GM12878 (cell line): ENCODE measurements at regions not wholly inside any gene's neighbourhood (a gene's known extent, or its start where the extent isn't known, plus 50 kb on each side); places are given as distances from the start of the nearest gene placed in this dataset.

Source experiments
- ATAC-seq: fragments of 200-7000 bp; cut with Tn5 transposase; 3 replicates; pipeline ENCODE4 v1.9.1; 2020; ENCODE audit warnings: mild to moderate bottlenecking, moderate library complexity
- BruUV-seq: library from RNA; stranded (reverse); fragments of 400-500 nt; replicated peaks from 2 replicates; lab custom pipeline; 2021; lab: Mats Ljungman, UMichigan
- CTCF ChIA-PET: fragments of 300-600 bp; sonication (Branson Sonifier 250); formaldehyde crosslinking; extraction: SDS; loops from one replicate; lab custom pipeline; 2021; ENCODE audit warnings: inconsistent platforms; lab: Yijun Ruan, JAX
- POLR2A ChIA-PET: fragments of 350-600 bp; formaldehyde crosslinking; extraction: SDS; loops from one replicate; lab custom pipeline; 2021; ENCODE audit warnings: inconsistent platforms; lab: Charles Lee
- RAD21 ChIA-PET: fragments of 300-600 bp; sonication (Branson Sonifier 250); formaldehyde crosslinking; loops from one replicate; lab custom pipeline; 2023; ENCODE audit warnings: antibody characterized with exemption; ENCODE audit not compliant: unreplicated experiment; lab: Charles Lee
- SMC1A ChIA-PET: fragments of 300-600 bp; sonication (Branson Sonifier 250); formaldehyde crosslinking; loops from one replicate; lab custom pipeline; 2023; ENCODE audit not compliant: unreplicated experiment, uncharacterized antibody; lab: Charles Lee
- DNase-seq: peaks from one replicate; pipeline ENCODE4 v3.0.0-alpha.2; 2011; ENCODE audit warnings: low read depth, low spot score
- FAIRE-seq: peaks from 3 replicates; lab custom pipeline; 2011; peaks lifted over from hg19 to GRCh38; lab: Jason Lieb, UNC
- H2AFZ ChIP-seq: 2 replicates; pipeline ENCODE4 v1.6.0; 2011; ENCODE audit warnings: low read depth, low read length, control low read depth; ENCODE audit not compliant: control insufficient read depth
- H3K27ac ChIP-seq: 2 replicates; pipeline ENCODE4 v1.5.1; 2011; ENCODE audit warnings: control low read depth; ENCODE audit not compliant: control insufficient read depth, insufficient read depth
- H3K27me3 ChIP-seq, 2 experiments: replicated peaks in 1 of 2; 2 replicates each; pipeline versions ENCODE4 v1.6.0 to v1.6.1; 2011; ENCODE audit warnings: low read length in 1 of 2; ENCODE audit not compliant: control insufficient read depth in 2 of 2, insufficient read depth in 2 of 2
- H3K36me3 ChIP-seq, 2 experiments: 2 replicates each; pipeline ENCODE4 v1.5.1; 2011; ENCODE audit warnings: low read length in 1 of 2; ENCODE audit not compliant: control insufficient read depth in 2 of 2, insufficient read depth in 2 of 2
- H3K4me1 ChIP-seq: 2 replicates; pipeline ENCODE4 v1.6.1; 2011; ENCODE audit warnings: mild to moderate bottlenecking, low read length, moderate library complexity, mixed read lengths; ENCODE audit not compliant: control insufficient read depth, insufficient read depth
- H3K4me2 ChIP-seq: 2 replicates; pipeline ENCODE4 v1.6.0; 2011; ENCODE audit warnings: control low read depth; ENCODE audit not compliant: control insufficient read depth, insufficient read depth
- H3K4me3 ChIP-seq: fragments of 200-600 bp; sonication (generic); 2 replicates; pipeline ENCODE4 v1.5.1; 2016
- H3K79me2 ChIP-seq: 2 replicates; pipeline ENCODE4 v1.6.0; 2011; ENCODE audit warnings: low read length; ENCODE audit not compliant: control insufficient read depth, insufficient read depth
- H3K9ac ChIP-seq: 2 replicates; pipeline ENCODE4 v1.8.0; 2011; ENCODE audit warnings: low read length, control low read depth, mixed read lengths; ENCODE audit not compliant: control insufficient read depth, insufficient read depth
- H3K9me3 ChIP-seq: replicated peaks from 3 replicates; pipeline ENCODE4 v1.5.1; 2011; ENCODE audit warnings: mild to moderate bottlenecking, low read length; ENCODE audit not compliant: control insufficient read depth, insufficient read depth
- H4K20me1 ChIP-seq: 2 replicates; pipeline ENCODE4 v1.6.0; 2011; ENCODE audit not compliant: control insufficient read depth, insufficient read depth
- KDM1A ChIP-seq: fragments of 200-600 bp; sonication (generic); IDR thresholded peaks from 2 replicates; pipeline ENCODE4 v1.6.1; 2016; ENCODE audit warnings: borderline replicate concordance
- MYC ChIP-seq: IDR thresholded peaks from 2 replicates; pipeline ENCODE4 v1.6.1; 2011; ENCODE audit warnings: mild to moderate bottlenecking, low read length, moderate library complexity, inconsistent platforms; ENCODE audit not compliant: insufficient read depth, insufficient replicate concordance, insufficient read length, severe bottlenecking
- WGBS: methylation state at CpG from one replicate; pipeline ENCODE4 v1.1.6; 2016; ENCODE audit warnings: low lambda C conversion rate; ENCODE audit not compliant: insufficient replicate concordance, insufficient coverage; ENCODE audit errors: missing lambda C conversion rate; 5-methylcytosine and 5-hydroxymethylcytosine counted together
- in situ Hi-C: fragments of 300-500 bp; cut with MboI; formaldehyde crosslinking; loops from 9 replicates; pipeline ENCODE4 v1.14.3; 2018; ENCODE audit warnings: mixed read lengths
- intact Hi-C: fragments of 100-400 bp; cut with micrococcal nuclease; formaldehyde crosslinking; loops from one replicate; pipeline ENCODE4 v1.14.2; 2022; ENCODE audit not compliant: unreplicated experiment
- TF ChIP-seq, protein P1 (sequence below): fragments of 450-650 bp; IDR thresholded peaks from 2 replicates; pipeline ENCODE4 v1.6.1; 2017; ENCODE audit warnings: mild to moderate bottlenecking
- TF ChIP-seq, protein P2 (sequence below): fragments of 450-650 bp; IDR thresholded peaks from 2 replicates; pipeline ENCODE4 v1.6.1; 2018; ENCODE audit warnings: borderline replicate concordance, mild to moderate bottlenecking; ENCODE audit not compliant: partially characterized antibody
- TF ChIP-seq, protein P3 (sequence below): IDR thresholded peaks from 2 replicates; pipeline ENCODE4 v1.6.1; 2011; ENCODE audit warnings: borderline replicate concordance, low read depth, mild to moderate bottlenecking, moderate library complexity, mixed read lengths, low read length; ENCODE audit not compliant: insufficient read depth; ENCODE audit errors: extremely low read length

- TF ChIP-seq, protein P1, sequence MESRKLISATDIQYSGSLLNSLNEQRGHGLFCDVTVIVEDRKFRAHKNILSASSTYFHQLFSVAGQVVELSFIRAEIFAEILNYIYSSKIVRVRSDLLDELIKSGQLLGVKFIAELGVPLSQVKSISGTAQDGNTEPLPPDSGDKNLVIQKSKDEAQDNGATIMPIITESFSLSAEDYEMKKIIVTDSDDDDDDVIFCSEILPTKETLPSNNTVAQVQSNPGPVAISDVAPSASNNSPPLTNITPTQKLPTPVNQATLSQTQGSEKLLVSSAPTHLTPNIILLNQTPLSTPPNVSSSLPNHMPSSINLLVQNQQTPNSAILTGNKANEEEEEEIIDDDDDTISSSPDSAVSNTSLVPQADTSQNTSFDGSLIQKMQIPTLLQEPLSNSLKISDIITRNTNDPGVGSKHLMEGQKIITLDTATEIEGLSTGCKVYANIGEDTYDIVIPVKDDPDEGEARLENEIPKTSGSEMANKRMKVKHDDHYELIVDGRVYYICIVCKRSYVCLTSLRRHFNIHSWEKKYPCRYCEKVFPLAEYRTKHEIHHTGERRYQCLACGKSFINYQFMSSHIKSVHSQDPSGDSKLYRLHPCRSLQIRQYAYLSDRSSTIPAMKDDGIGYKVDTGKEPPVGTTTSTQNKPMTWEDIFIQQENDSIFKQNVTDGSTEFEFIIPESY = no peak
- no peak for TF ChIP-seq MYC
Measured at GRCh38 chr7:80581486-80582260, 56.8 kb upstream of the CD36 start (continued).

- no peak overlapping the region for H3K27ac ChIP-seq
Measured at GRCh38 chr7:80583901-80584300, 54.5 kb upstream of the CD36 start.

More at GRCh38 chr7:80583901-80584300, 54.5 kb upstream of the CD36 start:
- in situ Hi-C loops (no loop called here), intact Hi-C loops (no loop called here)
- H3K79me2 ChIP-seq = no peaks in the 10 kb centered on the region
- no peaks in the 10 kb centered on the region for H4K20me1 ChIP-seq
- no peaks in the 10 kb centered on the region for H3K9me3 ChIP-seq
- H3K27me3 ChIP-seq = no peaks in the 10 kb centered on the region
- H3K4me2 ChIP-seq = no peak overlapping the region
- CTCF ChIA-PET = no interaction called here
- SMC1A ChIA-PET = interaction anchor here (1.2 kb wide), 1 partner anchor 15 kb away, joined by 4 read pairs; no protein-coding TSS in a partner anchor
- DNase-seq (no peak), ATAC-seq (no peak), FAIRE-seq (no peak)
- RAD21 ChIA-PET = no interaction called here
- no peak overlapping the region for H3K4me3 ChIP-seq
- no peak overlapping the region for H2AFZ ChIP-seq
- POLR2A ChIA-PET = no interaction called here
- 3% methylated on average over 2 of the region's 2 CpGs for WGBS
- no peaks in the 10 kb centered on the region for H3K36me3 ChIP-seq
- H3K9ac ChIP-seq = no peak overlapping the region
- no peaks in the 10 kb centered on the region for H3K4me1 ChIP-seq
- no TSS peak for BruUV-seq
- no peak for TF ChIP-seq KDM1A
- TF ChIP-seq, protein P2, sequence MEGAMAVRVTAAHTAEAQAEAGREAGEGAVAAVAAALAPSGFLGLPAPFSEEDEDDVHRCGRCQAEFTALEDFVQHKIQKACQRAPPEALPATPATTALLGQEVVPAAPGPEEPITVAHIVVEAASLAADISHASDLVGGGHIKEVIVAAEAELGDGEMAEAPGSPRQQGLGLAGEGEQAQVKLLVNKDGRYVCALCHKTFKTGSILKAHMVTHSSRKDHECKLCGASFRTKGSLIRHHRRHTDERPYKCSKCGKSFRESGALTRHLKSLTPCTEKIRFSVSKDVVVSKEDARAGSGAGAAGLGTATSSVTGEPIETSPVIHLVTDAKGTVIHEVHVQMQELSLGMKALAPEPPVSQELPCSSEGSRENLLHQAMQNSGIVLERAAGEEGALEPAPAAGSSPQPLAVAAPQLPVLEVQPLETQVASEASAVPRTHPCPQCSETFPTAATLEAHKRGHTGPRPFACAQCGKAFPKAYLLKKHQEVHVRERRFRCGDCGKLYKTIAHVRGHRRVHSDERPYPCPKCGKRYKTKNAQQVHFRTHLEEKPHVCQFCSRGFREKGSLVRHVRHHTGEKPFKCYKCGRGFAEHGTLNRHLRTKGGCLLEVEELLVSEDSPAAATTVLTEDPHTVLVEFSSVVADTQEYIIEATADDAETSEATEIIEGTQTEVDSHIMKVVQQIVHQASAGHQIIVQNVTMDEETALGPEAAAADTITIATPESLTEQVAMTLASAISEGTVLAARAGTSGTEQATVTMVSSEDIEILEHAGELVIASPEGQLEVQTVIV = no peak
- TF ChIP-seq, protein P3, sequence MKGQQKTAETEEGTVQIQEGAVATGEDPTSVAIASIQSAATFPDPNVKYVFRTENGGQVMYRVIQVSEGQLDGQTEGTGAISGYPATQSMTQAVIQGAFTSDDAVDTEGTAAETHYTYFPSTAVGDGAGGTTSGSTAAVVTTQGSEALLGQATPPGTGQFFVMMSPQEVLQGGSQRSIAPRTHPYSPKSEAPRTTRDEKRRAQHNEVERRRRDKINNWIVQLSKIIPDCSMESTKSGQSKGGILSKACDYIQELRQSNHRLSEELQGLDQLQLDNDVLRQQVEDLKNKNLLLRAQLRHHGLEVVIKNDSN = no peak
